ENCODE measurements at regions not wholly inside any gene's neighbourhood (a gene's known extent, or its start where the extent isn't known, plus 50 kb on each side); places are given as distances from the start of the nearest gene placed in this dataset.
"Not testable (repeated sequence)": the region's sequence is repeated elsewhere in the genome, so short reads cannot be mapped to it uniquely, and the experiment has no call there.

DNA sequence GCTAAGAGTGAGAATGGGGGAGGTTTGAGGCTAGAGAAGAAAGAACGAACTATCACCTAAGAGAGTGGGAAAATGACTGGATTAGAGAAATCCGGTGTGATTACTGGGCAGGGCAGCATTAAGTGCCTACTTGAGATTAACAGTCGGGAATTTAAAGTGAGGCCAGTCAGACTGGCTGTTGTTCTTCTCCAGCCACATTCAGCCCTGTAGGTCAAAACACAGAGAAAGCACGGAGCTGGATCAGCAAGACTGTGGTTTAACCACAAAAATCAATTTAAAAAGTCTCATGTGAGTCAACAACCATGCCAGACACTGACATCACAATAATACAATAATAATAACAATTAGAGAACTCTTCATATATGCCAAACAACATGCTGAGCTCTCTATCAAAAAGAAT lies 301.9 kb upstream of the SGK1 start:
- H3K27ac ChIP-seq = no peak overlapping the region
- no peak for TF ChIP-seq ZFX (IDR thresholded peaks at IDR 0.05)
- TF ChIP-seq, protein P1, sequence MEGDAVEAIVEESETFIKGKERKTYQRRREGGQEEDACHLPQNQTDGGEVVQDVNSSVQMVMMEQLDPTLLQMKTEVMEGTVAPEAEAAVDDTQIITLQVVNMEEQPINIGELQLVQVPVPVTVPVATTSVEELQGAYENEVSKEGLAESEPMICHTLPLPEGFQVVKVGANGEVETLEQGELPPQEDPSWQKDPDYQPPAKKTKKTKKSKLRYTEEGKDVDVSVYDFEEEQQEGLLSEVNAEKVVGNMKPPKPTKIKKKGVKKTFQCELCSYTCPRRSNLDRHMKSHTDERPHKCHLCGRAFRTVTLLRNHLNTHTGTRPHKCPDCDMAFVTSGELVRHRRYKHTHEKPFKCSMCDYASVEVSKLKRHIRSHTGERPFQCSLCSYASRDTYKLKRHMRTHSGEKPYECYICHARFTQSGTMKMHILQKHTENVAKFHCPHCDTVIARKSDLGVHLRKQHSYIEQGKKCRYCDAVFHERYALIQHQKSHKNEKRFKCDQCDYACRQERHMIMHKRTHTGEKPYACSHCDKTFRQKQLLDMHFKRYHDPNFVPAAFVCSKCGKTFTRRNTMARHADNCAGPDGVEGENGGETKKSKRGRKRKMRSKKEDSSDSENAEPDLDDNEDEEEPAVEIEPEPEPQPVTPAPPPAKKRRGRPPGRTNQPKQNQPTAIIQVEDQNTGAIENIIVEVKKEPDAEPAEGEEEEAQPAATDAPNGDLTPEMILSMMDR (conservative IDR thresholded peaks at IDR 0.05) = no peak

DNA sequence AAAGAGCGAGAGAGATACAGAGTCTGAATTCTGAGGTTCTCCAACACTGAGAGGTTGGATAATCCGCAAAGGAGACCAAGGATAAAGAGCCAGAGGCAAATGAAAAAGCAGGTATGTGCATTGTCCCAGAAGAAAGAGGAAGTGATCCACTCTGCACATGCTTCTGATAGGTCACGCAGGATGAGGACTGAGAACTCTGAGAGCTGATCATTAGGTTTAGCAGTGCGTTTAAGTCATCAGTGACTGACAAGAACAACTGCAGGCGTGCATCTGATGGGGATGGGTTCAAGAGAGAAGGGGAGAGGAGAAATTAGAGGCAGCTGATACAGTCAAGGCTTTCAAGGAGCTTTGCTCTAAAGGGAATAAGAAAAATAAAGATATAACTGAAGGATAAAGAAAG lies 301.2 kb upstream of the SGK1 start:
- no peak overlapping the region for H3K27ac ChIP-seq
- TF ChIP-seq ZFX (IDR thresholded peaks at IDR 0.05) = no peak
- TF ChIP-seq, protein P1 (conservative IDR thresholded peaks at IDR 0.05) = no peak

DNA sequence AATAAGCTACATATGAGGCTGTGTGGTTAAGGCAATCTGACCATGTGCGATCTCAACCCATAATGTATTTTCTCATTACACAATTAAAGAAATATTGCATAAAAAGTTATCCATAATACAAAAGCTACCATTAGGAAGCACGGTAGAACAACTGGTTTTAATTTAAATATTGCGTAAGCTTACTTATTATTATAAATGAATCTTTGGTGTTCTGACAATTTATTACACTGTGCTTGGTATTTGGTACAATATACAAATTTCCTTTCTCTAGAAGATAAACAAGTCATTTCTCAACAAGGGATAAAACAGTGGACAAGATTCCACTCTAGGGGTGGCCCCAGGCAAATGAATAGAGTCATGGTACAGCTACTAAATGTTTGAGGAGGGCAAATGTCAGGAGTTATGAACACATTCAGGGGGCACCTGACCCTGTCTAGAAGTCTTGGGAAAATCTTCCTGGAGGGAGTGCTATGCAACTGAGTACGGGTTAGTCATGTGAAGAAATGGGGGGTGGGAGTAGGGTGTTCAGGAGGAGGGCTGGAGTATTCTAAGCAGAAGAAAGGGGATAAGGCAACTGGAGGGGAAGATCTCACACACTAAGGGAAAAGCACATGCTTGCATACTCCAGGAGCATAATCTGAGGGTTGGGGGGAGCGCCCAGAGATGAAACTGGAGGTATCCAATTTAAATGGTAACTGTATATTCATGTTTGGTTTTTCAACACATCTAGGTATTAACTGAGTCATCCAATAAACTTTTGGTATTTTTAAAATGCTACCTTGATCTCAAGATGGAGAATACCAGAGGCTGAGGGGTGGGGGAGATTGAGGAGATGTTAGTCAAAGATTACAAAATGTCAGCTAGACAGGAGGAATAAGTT lies 296.9 kb upstream of the SGK1 start:
- no peak for TF ChIP-seq ZFX (IDR thresholded peaks at IDR 0.05)
- TF ChIP-seq, protein P1 (conservative IDR thresholded peaks at IDR 0.05) = no peak
- no peak overlapping the region for H3K27ac ChIP-seq

DNA sequence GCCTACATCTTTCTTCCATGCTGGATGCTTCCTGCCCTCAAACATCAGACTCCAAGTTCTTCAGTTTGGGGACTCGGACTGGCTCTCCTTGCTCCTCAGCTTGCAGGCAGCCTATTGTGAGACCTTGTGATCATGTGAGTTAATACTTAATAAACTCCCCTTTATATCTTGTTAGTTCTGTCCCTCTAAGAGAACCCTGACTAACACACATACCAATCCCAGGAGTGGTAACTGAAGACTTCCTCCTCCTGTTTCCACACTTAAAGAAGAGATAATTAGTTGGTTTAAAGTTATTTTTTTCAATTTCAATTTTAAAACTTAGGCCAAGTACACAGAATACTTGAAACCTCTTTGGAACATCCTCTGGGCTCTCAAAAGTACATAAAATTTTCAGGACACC lies 294.2 kb upstream of the SGK1 start:
- H3K27ac ChIP-seq = not testable (repeated sequence)

DNA sequence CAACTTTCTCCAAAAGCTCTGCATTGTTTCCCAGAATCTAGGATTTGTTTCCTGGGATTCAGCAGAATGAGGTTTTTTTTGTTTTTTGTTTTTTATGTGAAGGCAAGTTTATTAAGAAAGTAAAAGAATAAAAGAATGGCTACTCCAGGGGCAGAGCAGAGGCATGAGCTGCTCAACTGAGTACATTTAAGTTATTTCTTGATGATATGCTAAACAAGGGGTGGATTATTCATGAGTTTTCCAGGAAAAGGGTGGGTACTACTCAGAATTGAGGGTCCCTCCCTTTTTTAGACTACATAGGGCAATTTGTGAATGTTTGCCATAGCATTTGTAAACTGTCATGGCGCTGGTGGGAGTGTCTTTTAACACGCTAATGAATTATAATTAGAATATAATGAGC lies 292.5 kb upstream of the SGK1 start:
- TF ChIP-seq ZFX (IDR thresholded peaks at IDR 0.05) = no peak
- TF ChIP-seq, protein P1 (conservative IDR thresholded peaks at IDR 0.05) = no peak
- no peak overlapping the region for H3K27ac ChIP-seq

DNA sequence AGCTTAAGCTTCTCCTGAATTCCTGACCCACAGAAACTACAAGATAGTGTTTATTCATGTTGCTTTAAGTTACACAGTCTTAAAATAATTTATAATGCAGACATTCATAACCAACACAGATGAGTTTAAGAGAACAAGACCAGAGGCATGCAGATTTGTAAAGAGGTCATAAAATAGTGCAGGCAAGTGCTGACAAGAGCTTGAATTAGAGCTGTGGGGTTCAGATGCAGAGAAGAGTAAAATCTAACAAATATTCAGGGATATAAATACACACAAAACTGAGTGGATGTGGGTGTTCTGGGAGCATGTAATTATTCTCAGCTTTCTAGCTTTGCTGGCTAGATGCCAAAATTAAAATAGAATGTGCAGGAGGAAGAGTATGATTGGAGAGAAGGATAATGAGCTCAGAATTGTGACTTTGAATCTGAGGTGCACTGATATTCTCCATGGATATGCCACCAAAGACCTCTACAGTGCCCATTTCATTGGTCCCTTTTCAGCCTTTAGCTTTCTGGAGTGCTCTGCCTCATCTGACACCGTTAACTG lies 291.9 kb upstream of the SGK1 start:
- TF ChIP-seq, protein P1 (conservative IDR thresholded peaks at IDR 0.05) = no peak
- TF ChIP-seq ZFX (IDR thresholded peaks at IDR 0.05) = no peak
- H3K27ac ChIP-seq = no peak overlapping the region

DNA sequence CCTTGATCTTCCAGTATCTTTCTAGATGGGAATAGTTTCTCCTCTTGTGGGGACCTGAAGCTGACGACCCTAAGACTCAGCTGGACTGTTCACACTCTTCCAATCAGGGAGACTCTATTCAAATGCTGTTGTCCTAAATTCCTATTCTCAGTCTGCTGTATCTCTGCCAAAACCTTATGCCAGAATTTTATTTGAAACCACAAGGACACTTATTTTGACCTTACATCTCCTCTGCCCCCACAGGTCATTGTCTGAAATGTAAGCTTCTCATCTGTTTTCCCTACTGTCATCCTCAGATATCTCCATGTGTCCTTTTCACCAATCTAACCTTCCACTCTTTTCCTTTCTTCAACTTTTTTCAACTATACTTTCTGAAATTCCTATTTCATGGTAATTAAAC lies 289.5 kb upstream of the SGK1 start:
- no peak for TF ChIP-seq ZFX (IDR thresholded peaks at IDR 0.05)
- TF ChIP-seq, protein P1 (conservative IDR thresholded peaks at IDR 0.05) = no peak
- no peak overlapping the region for H3K27ac ChIP-seq

DNA sequence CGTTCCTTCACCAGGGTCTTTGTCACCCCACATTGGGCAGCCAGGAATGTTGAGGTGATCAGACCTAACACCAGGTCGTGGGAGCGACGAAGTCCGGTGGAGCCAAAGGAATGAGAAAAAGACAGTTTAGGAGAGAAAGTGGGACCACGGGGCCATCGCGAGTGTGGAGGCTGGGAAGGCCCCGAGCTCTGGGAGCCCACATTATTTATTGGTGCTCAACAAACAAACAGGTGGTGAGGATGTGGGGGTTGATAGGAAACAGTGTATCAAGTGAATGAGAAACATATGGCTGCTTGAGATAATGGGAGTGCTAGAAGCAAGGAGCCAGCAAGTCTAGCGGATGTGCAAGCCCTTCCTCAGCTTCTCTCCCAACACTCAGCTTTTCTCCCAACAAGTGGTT lies 287.1 kb upstream of the SGK1 start:
- no peak for TF ChIP-seq ZFX (IDR thresholded peaks at IDR 0.05)
- TF ChIP-seq, protein P1 (conservative IDR thresholded peaks at IDR 0.05) = no peak
- H3K27ac ChIP-seq = no peak overlapping the region
